ENCODE measurements at regions not wholly inside any gene's neighbourhood (a gene's known extent, or its start where the extent isn't known, plus 50 kb on each side); places are given as distances from the start of the nearest gene placed in this dataset.

- intact Hi-C loops (cut with micrococcal nuclease): no loop called here
These were observed 399.2 kb upstream of the SEMA3D start for GRCh38 chr7:85586091-85586490.

More at GRCh38 chr7:85586091-85586490, 399.2 kb upstream of the SEMA3D start:
- 0 out of 2 replicates have a peak, but pooled peaks cover 4% of the 10 kb centered on the region for H3K9me2 ChIP-seq (ENCODE audit: insufficient read depth)
- ChIA-PET RAD21 (ENCODE audit: low non-redundant PET in 1 of 2, low total read pairs in 2 of 2, uncharacterized antibody in 2 of 2, unreplicated experiment in 2 of 2) (no interaction called here), CTCF (no interaction called here), POLR2A (no interaction called here)
- H3K9ac ChIP-seq (ENCODE audit: low read length): no peak overlapping the region
- TF ChIP-seq YY1 (IDR thresholded peaks at IDR 0.05; ENCODE audit: extremely low read depth, insufficient replicate concordance, low read depth, low read length): no peak
- TF ChIP-seq SRF (IDR thresholded peaks at IDR 0.05; ENCODE audit: low read depth): no peak
- no peak for TF ChIP-seq CTCF (IDR thresholded peaks at IDR 0.05 in 2 of 3, conservative IDR thresholded peaks at IDR 0.05 in 1 of 3; ENCODE audit: borderline replicate concordance in 1 of 3, insufficient read depth in 1 of 3, low read depth in 2 of 3, low read length in 2 of 3)
- no peak for TF ChIP-seq JUND (IDR thresholded peaks at IDR 0.05)
- TF ChIP-seq SP1 (IDR thresholded peaks at IDR 0.05; ENCODE audit: low read depth): no peak
- no peak for TF ChIP-seq EGR1 (IDR thresholded peaks at IDR 0.05; ENCODE audit: low read depth)
- no peak for TF ChIP-seq RAD21 (IDR thresholded peaks at IDR 0.05; ENCODE audit: low read depth)
- TF ChIP-seq ELF1 (IDR thresholded peaks at IDR 0.05; ENCODE audit: borderline replicate concordance, low read depth): no peak
- no peak for TF ChIP-seq EZH2phosphoT487 (IDR thresholded peaks at IDR 0.05; ENCODE audit: borderline replicate concordance)
- TF ChIP-seq CEBPB (IDR thresholded peaks at IDR 0.05; ENCODE audit: low read depth): no peak
- TF ChIP-seq ZBTB33 (IDR thresholded peaks at IDR 0.05; ENCODE audit: extremely low read depth, insufficient replicate concordance, low read length): no peak
- no peak for TF ChIP-seq ZNF274 (IDR thresholded peaks at IDR 0.05; ENCODE audit: low read depth, low read length)
- TF ChIP-seq, protein P1, sequence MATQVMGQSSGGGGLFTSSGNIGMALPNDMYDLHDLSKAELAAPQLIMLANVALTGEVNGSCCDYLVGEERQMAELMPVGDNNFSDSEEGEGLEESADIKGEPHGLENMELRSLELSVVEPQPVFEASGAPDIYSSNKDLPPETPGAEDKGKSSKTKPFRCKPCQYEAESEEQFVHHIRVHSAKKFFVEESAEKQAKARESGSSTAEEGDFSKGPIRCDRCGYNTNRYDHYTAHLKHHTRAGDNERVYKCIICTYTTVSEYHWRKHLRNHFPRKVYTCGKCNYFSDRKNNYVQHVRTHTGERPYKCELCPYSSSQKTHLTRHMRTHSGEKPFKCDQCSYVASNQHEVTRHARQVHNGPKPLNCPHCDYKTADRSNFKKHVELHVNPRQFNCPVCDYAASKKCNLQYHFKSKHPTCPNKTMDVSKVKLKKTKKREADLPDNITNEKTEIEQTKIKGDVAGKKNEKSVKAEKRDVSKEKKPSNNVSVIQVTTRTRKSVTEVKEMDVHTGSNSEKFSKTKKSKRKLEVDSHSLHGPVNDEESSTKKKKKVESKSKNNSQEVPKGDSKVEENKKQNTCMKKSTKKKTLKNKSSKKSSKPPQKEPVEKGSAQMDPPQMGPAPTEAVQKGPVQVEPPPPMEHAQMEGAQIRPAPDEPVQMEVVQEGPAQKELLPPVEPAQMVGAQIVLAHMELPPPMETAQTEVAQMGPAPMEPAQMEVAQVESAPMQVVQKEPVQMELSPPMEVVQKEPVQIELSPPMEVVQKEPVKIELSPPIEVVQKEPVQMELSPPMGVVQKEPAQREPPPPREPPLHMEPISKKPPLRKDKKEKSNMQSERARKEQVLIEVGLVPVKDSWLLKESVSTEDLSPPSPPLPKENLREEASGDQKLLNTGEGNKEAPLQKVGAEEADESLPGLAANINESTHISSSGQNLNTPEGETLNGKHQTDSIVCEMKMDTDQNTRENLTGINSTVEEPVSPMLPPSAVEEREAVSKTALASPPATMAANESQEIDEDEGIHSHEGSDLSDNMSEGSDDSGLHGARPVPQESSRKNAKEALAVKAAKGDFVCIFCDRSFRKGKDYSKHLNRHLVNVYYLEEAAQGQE (IDR thresholded peaks at IDR 0.05; ENCODE audit: low read depth): no peak
- no peak for TF ChIP-seq EZH2 (IDR thresholded peaks at IDR 0.05)
- TF ChIP-seq, protein P2, sequence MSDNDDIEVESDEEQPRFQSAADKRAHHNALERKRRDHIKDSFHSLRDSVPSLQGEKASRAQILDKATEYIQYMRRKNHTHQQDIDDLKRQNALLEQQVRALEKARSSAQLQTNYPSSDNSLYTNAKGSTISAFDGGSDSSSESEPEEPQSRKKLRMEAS (IDR thresholded peaks at IDR 0.05): no peak
- no peak for TF ChIP-seq CBX3 (IDR thresholded peaks at IDR 0.05; ENCODE audit: low read depth)
- no peak for TF ChIP-seq TCF7L2 (IDR thresholded peaks at IDR 0.05; ENCODE audit: borderline replicate concordance, extremely low read depth, insufficient read depth, insufficient read length)
- no peak for TF ChIP-seq ATF3 (IDR thresholded peaks at IDR 0.05)
- no peak for TF ChIP-seq SIN3A (IDR thresholded peaks at IDR 0.05; ENCODE audit: low read depth)
- TF ChIP-seq POLR2AphosphoS5 (IDR thresholded peaks at IDR 0.05; ENCODE audit: low read depth, low read length): no peak
- no peaks in the 10 kb centered on the region for H4K20me1 ChIP-seq (ENCODE audit: insufficient read depth)
- no peaks in the 10 kb centered on the region for H3K4me1 ChIP-seq (ENCODE audit: control insufficient read depth in 1 of 2, insufficient read depth in 2 of 2, low read length in 2 of 2)
- H3K36me3 ChIP-seq (ENCODE audit: control insufficient read depth in 1 of 2, insufficient read depth in 2 of 2, low read length in 2 of 2): no peaks in the 10 kb centered on the region
- H3K79me2 ChIP-seq (ENCODE audit: insufficient read depth, low read length): no peaks in the 10 kb centered on the region
- no peak overlapping the region for H3K27ac ChIP-seq (ENCODE audit: low read depth, low read length)
- no peaks in the 10 kb centered on the region for H3K27me3 ChIP-seq (ENCODE audit: insufficient read depth, low read length)
- no peak overlapping the region for H2AFZ ChIP-seq (ENCODE audit: low read depth, low read length, poor library complexity, severe bottlenecking)
- DNase-seq (ENCODE audit: low read depth, low spot score) (no peak), ATAC-seq (no peak)
- H3K4me2 ChIP-seq (ENCODE audit: low read length): no peak overlapping the region
- no peak overlapping the region for H3K4me3 ChIP-seq (replicated peaks in 1 of 2; ENCODE audit: low read depth in 1 of 2, low read length in 2 of 2)
- H3K9me3 ChIP-seq (ENCODE audit: control insufficient read depth in 1 of 2, insufficient read depth in 1 of 2, low read depth in 1 of 2, low read length in 2 of 2): no peaks in the 10 kb centered on the region
- no TSS peak for BruUV-seq (replicated peaks)
